ENCODE measurements at regions not wholly inside any gene's neighbourhood (a gene's known extent, or its start where the extent isn't known, plus 50 kb on each side); places are given as distances from the start of the nearest gene placed in this dataset.

- TF ChIP-seq ARNTL (CRISPR knock-in tag; IDR thresholded peaks at IDR 0.05; ENCODE audit: borderline replicate concordance, low read depth) (no peak), OSR1 (CRISPR knock-in tag; IDR thresholded peaks at IDR 0.05) (no peak), RARB (CRISPR knock-in tag; IDR thresholded peaks at IDR 0.05) (no peak)
- TF ChIP-seq, protein P1, sequence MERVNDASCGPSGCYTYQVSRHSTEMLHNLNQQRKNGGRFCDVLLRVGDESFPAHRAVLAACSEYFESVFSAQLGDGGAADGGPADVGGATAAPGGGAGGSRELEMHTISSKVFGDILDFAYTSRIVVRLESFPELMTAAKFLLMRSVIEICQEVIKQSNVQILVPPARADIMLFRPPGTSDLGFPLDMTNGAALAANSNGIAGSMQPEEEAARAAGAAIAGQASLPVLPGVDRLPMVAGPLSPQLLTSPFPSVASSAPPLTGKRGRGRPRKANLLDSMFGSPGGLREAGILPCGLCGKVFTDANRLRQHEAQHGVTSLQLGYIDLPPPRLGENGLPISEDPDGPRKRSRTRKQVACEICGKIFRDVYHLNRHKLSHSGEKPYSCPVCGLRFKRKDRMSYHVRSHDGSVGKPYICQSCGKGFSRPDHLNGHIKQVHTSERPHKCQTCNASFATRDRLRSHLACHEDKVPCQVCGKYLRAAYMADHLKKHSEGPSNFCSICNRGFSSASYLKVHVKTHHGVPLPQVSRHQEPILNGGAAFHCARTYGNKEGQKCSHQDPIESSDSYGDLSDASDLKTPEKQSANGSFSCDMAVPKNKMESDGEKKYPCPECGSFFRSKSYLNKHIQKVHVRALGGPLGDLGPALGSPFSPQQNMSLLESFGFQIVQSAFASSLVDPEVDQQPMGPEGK (CRISPR knock-in tag; IDR thresholded peaks at IDR 0.05; ENCODE audit: borderline replicate concordance), result no peak
- TF ChIP-seq, protein P2, sequence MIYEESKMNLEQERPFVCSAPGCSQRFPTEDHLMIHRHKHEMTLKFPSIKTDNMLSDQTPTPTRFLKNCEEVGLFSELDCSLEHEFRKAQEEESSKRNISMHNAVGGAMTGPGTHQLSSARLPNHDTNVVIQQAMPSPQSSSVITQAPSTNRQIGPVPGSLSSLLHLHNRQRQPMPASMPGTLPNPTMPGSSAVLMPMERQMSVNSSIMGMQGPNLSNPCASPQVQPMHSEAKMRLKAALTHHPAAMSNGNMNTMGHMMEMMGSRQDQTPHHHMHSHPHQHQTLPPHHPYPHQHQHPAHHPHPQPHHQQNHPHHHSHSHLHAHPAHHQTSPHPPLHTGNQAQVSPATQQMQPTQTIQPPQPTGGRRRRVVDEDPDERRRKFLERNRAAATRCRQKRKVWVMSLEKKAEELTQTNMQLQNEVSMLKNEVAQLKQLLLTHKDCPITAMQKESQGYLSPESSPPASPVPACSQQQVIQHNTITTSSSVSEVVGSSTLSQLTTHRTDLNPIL (CRISPR knock-in tag; IDR thresholded peaks at IDR 0.05; ENCODE audit: low read depth), result no peak
Measured at GRCh38 chr5:30853158-30853557, 340.3 kb upstream of the CDH6 start.

Data from SK-N-SH treated with all-trans-retinoic acid at 6 μM for 48 hours (cell line).